Mesothelial cell of epicardium (in vitro differentiated cells): ENCODE measurements at regions not wholly inside any gene's neighbourhood (a gene's known extent, or its start where the extent isn't known, plus 50 kb on each side); places are given as distances from the start of the nearest gene placed in this dataset.
A peak's percentile ranks its signal among the peaks of the same experiment; 100 is the strongest.

Experiments used
- DNase-seq, 2 experiments: peaks; one replicate each; pipeline ENCODE4 v3.0.0; 2021; ENCODE audit warnings: low spot score in 2 of 2; ENCODE audit not compliant: unreplicated experiment in 2 of 2
- H3K27ac Mint-ChIP-seq: 2 replicates; pipeline ENCODE4 v1.8.0; 2021; ENCODE audit warnings: mixed read lengths
- H3K27me3 Mint-ChIP-seq: 2 replicates; pipeline ENCODE4 v1.8.0; 2021; ENCODE audit warnings: low read depth, mixed read lengths
- H3K36me3 Mint-ChIP-seq: 2 replicates; pipeline ENCODE4 v1.8.0; 2021; ENCODE audit warnings: mixed read lengths
- H3K4me1 Mint-ChIP-seq: 2 replicates; pipeline ENCODE4 v1.8.0; 2021; ENCODE audit warnings: mixed read lengths
- H3K4me3 Mint-ChIP-seq: 2 replicates; pipeline ENCODE4 v1.8.0; 2021; ENCODE audit warnings: mild to moderate bottlenecking, moderate library complexity, mixed read lengths
- H3K9me3 Mint-ChIP-seq: 2 replicates; pipeline ENCODE4 v1.8.0; 2021; ENCODE audit warnings: mixed read lengths
- CTCF ChIP-seq: fragments of 200-600 bp; sonication (generic); IDR thresholded peaks from one replicate; pipeline ENCODE4 v1.5.0; 2021; ENCODE audit warnings: antibody characterized with exemption; ENCODE audit not compliant: unreplicated experiment

GRCh38 chr18:34077599-34077998 is 147.1 kb downstream of the NOL4 start:
- TF ChIP-seq CTCF = peak; percentile 40
- H3K4me1 Mint-ChIP-seq = no peaks in the 10 kb centered on the region
- no peak overlapping the region for H3K4me3 Mint-ChIP-seq
- no peaks in the 10 kb centered on the region for H3K9me3 Mint-ChIP-seq
- no peak for DNase-seq
- H3K27me3 Mint-ChIP-seq = no peaks in the 10 kb centered on the region
- H3K27ac Mint-ChIP-seq = no peak overlapping the region
- no peaks in the 10 kb centered on the region for H3K36me3 Mint-ChIP-seq

- Mint-ChIP-seq H3K27me3 (no peaks in the 10 kb centered on the region), H3K36me3 (no peaks in the 10 kb centered on the region), H3K27ac (no peak overlapping the region), H3K9me3 (no peaks in the 10 kb centered on the region), H3K4me3 (no peak overlapping the region), H3K4me1 (no peaks in the 10 kb centered on the region)
- TF ChIP-seq CTCF = no peak
- no peak for DNase-seq
Observed at GRCh38 chr18:34075963-34076860, 148.5 kb downstream of the NOL4 start.

- H3K9me3 Mint-ChIP-seq = peaks cover 11% of the 10 kb centered on the region
- no peak overlapping the region for H3K27ac Mint-ChIP-seq
- no peak for DNase-seq
- H3K4me1 Mint-ChIP-seq = peaks cover 2% of the 10 kb centered on the region
- no peaks in the 10 kb centered on the region for H3K27me3 Mint-ChIP-seq
- H3K36me3 Mint-ChIP-seq = peaks cover 6% of the 10 kb centered on the region
- TF ChIP-seq CTCF = no peak
- no peak overlapping the region for H3K4me3 Mint-ChIP-seq
Observed at GRCh38 chr18:34061226-34061625, 163.5 kb downstream of the NOL4 start.

GRCh38 chr18:34055227-34055626 is 169.5 kb downstream of the NOL4 start:
- Mint-ChIP-seq H3K27ac (no peak overlapping the region), H3K4me1 (no peaks in the 10 kb centered on the region), H3K36me3 (peaks cover 17% of the 10 kb centered on the region), H3K27me3 (no peaks in the 10 kb centered on the region), H3K4me3 (no peak overlapping the region), H3K9me3 (peaks cover 37% of the 10 kb centered on the region)
- DNase-seq = no peak
- TF ChIP-seq CTCF = no peak

GRCh38 chr18:34050661-34051060 is 174.1 kb downstream of the NOL4 start:
- Mint-ChIP-seq H3K36me3 (peaks cover 5% of the 10 kb centered on the region), H3K4me3 (no peak overlapping the region), H3K4me1 (peaks cover 7% of the 10 kb centered on the region), H3K27me3 (no peaks in the 10 kb centered on the region), H3K9me3 (peaks cover 20% of the 10 kb centered on the region), H3K27ac (no peak overlapping the region)
- DNase-seq = no peak
- no peak for TF ChIP-seq CTCF
